G401.6 (cell line): ENCODE measurements at regions not wholly inside any gene's neighbourhood (a gene's known extent, or its start where the extent isn't known, plus 50 kb on each side); places are given as distances from the start of the nearest gene placed in this dataset.

Experiments used
- FAIRE-seq: peaks from 2 replicates; lab custom pipeline; 2012; peaks lifted over from hg19 to GRCh38; lab: Jason Lieb, UNC

DNA sequence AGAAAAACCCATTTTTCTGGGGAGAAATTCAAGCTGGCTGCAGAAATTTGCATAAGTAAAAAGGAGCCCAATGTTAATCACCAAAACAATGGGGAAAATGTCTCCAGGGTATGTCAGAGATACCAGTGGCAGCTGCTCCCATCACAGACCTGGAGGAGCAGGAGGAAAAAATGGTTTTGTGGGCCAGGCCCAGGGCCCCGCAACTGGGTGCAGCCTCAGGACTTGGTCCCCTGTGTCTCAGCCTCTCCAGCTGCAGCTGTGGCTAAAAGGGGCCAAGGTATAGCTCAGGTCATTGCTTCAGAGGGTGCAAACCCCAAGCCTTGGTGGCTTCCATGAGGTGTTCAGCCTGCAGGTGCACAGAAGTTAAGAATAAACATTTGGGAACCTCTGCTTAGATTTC is 536.4 kb upstream of the FRG1 start:
- FAIRE-seq: no peak

DNA sequence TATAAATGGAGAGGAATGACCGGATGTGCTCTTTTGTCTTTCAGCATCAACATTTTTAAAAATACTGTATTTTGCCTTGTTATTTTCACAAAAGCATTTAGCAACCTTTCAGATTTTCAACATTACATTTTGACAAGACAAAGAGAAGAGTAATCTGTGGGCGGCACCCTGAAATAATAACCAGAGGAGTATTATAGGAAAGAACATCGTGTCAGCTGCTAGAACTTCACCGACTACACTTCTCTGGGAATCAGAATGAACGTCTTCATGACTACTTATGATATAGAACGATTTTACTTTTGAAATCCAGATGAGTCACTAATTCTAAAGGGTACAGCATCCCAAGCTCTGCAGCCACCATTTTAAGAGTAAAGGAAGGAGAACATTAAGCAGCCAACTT is 531.5 kb upstream of the FRG1 start:
- no peak for FAIRE-seq

DNA sequence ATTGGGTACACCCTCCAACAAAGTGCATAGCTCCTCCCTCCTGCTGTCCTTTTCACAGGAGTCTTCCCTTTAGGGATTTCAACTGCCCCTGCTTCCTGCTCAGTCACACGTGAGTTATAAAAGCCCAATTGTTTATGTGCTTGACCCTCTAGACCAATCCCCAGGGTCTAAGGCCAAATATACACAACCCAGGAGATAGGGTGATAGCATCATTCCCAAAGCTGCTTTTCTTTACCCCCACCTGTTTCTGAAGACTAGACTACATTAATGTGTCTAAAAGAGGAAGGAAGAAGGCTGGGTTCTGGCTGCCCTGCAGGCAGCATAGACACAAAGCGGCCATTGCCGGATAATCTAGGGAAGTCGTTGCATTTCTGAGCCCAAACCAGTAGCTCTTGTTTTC is 526.7 kb upstream of the FRG1 start:
- FAIRE-seq: no peak

DNA sequence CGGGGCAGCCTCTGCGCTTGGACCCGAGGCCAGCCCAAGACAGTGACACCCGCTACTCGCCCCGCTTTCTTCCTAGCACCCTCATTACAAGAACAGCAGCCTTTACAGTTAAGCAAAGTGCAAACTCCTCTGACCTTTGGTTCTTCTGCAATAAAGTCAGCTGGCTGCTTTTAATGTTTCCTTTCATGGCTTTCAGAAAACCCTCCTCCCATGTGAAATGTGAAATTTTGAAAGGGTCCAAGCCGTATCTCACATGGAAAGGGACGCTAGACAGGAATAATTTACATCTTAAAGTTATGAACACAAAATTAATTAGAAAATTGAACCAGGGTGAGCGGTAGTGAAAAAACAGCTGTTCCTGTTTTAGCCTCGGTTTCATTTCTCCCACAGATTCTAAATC is 520.1 kb upstream of the FRG1 start:
- FAIRE-seq: no peak

DNA sequence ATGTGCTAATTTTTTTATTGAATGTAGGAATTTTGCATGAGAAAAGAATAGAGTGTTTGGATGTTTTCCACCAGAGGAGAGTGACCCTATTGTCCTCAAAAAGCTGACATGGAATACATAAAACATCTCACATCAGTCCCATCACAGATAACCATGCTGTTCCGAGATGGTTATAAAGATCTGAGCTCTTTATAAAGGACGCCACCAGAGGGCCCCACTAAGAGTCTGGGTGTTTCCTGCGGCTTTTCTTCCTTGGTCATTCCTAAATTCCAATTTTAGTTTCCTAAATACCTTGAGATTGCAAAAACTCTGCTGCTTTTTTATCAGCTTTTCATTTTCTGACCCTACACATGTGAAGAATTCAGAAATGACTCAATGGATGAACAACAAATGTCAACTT is 504.5 kb upstream of the FRG1 start:
- no peak for FAIRE-seq

DNA sequence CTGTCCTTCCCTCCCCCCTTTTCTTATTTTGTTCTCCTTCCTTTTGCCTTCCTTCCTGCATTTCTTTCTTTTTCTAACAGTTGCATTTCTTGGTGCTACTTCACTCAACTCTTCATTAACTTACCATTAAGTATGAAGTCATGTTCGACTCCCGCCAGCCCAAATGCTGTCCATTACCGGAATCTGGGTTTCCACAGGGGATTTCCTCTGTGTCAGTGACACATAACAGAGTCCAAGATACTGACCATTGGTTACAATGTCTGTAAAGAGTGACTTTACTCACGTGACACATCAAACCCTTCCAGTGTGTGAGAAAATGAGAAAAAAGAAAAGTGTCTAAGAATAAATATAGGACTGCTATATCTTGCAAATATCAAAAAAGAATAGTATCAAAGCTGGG is 500.0 kb upstream of the FRG1 start:
- no peak for FAIRE-seq

DNA sequence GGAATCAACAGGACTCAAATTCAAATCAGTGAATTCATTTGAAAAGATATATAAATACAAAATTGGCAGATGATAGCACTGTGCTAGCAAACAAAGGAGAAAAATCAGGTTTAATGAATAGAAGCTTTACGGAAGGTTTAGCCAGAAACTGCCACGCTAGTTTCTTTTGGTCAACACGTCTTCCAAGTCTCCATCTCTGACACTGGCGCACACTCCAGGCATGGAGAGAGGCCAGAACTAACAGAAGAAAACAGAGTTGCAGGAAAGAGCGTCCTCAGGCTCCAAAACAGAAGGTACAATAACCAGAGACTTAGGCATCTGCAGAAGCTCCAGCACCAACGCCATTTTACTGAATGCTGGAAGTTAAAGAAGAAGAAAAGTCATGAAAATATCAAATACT is 497.3 kb upstream of the FRG1 start:
- FAIRE-seq: no peak

DNA sequence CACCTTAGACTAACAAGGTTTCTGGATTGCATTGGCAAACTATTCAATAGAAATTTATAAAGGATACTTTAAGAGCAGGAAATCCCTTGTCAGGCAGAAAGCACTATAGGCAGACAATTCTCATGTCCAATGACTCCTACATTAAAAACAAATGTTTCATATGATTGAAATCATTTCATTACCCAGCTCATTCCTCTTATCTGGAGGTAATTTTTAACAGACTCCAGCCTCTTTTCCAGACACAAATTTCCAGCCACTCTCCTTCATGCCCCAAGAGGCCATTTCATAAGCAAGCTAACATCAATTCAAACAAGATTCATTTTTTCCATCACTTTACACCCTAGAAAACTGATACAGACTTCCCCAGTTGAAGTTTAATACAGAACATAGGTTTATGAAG is 495.1 kb upstream of the FRG1 start:
- FAIRE-seq: no peak

DNA sequence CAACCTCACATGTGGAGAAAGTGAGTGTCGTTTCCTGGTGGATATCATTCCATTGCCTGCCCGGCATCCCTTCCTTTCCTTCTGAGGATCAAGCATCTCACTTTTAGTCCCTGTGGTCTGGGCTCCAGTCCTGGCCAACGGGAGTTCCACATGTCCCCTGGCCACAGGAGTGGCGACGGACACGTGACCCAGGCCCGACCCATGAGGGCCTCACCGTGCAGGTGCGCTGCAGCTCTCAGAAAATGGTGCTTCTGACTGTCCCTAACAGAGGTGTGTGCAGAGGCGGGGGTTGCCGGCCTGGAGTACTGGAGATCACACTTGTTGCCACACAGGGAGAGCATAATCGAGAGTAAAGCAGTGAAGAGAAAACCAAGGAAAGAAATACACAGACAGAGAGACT is 476.9 kb upstream of the FRG1 start:
- FAIRE-seq: no peak

DNA sequence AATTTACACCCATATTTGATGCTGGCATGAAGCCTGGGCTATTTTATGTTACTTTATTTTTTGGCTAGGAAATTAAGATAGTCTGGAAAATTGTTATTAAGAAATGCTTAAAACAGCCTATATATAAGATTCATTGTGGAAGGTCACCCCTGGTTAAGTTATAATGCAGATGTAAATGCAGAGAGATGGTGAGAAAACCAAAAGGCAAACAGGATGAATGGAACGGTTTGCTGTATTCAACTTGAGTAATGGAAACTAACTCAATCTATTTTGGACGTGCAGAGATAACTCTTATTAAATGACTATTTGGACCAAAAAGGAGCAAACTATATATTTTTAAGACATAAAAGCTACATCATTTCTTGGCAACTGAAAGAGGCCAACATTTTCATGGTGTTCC is 446.3 kb upstream of the FRG1 start:
- no peak for FAIRE-seq

DNA sequence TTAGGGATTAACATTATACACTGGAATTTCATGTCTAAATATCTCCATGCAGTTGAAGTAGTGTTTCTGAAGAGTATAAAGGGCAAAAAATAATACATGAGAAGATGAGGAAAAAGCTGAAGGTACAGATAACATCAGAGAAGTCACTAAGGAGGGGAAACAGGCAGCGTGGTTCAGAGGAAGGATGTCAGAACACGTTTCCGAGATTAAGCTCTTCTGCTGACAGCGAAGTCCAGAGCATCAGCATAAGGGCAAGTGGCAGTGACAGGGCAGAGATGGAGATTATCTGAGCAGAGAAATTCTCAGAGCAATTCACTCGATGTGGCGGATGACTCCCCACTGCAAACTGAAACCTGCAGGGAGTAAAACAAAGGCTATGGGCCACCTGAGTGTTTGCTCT is 443.2 kb upstream of the FRG1 start:
- FAIRE-seq: no peak

DNA sequence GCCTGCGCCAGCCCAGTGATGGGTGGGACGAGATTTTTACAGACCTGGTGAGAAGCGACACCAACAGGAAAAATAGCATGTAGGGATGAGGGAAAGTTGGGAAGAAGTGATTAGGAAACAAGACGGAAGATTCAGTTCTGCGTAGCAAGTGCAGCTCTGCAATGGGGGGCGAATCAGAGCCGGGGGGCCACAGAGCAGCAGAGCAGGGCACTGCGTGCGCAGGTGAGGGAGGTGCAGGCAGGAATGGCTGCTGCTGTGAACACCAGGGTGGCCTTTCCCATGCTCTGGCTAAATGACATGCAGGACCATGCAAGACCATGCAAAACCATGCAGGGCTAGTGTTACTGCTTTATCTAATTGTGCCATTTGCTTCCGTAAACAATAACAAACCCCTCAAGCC is 442.7 kb upstream of the FRG1 start:
- no peak for FAIRE-seq

DNA sequence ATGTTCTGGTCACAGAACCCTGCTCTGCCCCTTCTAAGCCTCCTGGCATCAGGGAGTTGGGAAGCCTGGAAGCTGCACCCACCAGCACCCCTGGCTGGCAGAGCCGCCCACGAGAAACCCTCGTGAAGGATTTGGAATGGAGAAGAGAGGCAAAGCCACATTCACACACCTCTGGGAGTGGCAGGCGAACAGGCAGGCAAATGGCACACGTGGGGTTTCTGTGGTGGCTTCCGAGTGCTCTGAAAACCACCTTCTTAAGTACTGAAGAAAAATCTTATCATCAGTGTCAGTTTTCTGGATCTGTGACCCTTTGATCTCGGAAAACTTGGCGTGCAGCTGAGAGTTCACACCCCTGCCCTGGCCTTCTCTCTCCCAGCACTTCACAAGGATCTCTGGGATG is 442.2 kb upstream of the FRG1 start:
- FAIRE-seq: no peak

DNA sequence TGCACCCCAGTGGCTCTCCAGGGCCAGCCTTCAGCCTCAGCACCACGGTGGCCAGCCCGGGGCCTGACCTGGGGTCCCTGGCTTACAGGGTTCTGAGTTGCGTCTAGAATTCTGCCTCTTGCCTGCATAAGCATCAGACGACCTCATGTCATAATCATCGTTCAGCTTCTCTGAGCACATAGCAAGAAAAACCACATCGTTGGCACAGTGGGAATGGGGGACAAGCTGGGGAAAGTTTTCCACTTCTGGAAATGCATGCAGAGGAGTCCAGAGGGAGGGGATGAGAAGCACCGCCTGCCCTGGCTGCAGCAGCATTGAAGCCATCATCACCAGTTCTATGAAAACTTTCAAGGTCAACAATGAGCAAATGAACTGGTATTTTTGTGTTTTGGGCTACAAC is 441.0 kb upstream of the FRG1 start:
- no peak for FAIRE-seq

DNA sequence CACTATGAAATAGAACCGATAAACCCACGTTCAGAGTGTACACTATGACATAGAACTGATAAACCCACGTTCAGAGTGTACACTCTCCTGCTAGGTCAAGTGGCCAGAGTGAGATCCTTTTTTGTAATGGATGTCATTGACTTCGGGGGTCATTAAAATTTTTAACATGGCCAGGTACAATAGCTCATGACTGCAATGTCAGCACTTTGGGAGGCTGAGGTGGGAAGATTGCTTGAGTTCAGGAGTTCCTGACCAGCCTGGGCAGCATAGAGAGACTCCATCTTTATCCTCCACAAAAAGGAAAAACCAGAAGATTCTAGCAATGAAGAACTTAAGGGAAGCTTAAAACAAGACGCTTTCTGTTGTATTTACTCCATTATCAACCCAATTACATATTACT is 439.7 kb upstream of the FRG1 start:
- FAIRE-seq: no peak

DNA sequence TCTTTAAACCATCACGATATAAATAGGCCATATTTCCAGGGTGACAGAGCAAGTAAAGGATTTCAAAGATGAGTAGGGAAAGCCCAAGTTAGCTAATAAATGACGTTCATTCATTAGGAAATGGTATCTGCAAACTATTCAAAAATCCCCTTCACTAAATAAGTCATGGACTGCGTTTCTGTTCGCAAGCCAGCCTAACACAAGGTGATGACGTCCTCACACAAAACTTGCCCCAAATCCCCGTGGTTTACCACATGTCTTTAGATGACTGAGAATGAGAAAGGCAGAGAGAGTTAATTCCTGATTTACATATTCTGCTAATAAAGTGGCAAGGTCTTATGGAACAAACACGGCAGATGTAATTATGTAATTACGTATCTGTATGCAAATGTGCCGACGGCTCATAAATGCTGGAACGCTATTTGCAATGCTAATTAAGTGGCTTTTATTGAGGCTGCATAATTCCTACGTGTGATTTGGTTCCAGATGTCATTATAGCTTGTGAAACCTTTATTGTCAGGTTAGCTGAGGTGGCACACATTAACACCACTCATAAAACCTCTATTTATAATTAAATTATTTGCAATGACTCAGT is 437.7 kb upstream of the FRG1 start:
- no peak for FAIRE-seq

DNA sequence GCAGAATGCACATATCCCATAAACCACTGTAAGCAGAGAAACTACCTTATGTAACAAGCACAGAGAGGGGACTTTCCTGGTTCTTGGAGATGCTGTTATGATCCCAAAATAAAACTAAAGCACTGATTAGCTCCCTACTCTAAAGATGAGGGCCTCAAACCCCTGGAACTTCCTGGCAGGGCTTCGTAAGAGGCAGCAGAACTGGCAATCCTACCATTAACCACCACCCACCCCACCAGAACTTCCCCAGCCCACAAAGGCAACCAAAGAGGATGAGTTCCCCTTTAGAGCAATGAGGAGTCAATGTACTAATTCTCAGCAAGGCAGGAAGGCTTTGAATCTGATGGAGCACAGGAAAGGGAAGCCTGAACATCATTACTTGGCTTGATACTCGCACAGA is 436.5 kb upstream of the FRG1 start:
- FAIRE-seq: no peak

DNA sequence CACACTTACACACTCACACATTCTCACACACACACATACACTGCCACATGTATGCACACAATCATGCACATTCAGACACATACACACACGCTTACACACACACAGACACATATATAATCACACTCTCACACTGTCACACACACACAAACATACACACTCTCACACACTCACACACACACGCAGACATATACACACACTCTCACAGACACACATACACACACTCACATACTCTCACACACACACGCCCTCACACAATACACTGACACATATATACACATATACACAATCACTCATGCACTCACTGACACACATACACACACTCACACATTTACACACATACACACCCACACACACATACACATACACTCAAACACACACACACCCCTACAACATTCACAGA is 435.3 kb upstream of the FRG1 start:
- no peak for FAIRE-seq

DNA sequence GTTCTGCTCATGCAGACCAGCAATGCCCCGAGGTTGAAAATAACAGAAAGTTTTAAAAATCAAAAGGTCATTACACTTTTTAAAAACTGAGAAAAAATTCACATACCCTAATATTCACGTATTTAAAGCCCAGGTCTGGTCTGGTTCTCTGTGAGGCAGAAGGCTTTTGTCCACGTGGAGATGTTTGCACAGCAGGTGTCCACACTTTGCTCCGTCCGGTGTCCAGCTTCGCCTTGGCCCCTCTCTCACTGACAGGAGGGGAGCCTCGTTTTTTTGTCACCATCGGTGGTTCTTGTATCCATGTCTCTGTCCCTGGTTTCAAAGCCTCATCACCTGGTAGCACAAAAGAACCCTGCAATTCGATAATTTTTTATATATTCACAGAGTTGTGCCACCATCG is 434.6 kb upstream of the FRG1 start:
- FAIRE-seq: no peak

DNA sequence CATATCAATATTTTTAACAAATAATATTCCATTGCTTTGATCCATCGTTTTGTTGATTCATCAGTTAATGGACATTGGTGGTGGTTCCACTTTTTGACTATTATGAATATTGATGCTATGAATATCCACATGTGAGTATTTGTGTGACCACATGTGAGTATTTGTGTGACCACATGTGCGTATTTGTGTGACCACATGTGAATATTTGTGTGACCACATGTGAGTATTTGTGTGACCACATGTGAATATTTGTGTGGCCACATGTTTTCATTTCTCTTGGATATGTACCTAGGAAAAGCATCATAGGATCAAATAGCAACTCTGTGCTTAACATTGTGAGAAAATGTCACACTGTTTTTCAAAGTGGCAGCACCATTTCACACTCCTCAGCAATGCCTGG is 433.6 kb upstream of the FRG1 start:
- FAIRE-seq: no peak

DNA sequence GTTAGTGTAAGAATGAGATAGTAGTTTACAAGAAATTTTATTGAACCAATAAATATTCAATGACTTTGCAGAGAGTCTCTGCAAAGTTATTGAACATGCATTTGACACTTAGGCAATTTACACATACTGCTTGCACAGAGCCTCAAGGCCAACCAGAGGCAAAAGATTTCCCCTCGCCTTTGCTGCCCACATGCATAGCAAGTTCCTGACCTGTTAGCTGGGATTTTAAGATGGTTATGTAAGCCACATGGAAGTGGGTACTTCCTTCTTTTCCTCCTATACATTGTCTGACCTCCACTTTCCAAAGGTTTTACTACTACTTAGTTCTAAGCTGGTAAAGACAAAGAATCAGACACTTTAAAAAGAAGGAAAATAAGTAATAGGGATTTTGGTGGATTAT is 430.1 kb upstream of the FRG1 start:
- FAIRE-seq: no peak

DNA sequence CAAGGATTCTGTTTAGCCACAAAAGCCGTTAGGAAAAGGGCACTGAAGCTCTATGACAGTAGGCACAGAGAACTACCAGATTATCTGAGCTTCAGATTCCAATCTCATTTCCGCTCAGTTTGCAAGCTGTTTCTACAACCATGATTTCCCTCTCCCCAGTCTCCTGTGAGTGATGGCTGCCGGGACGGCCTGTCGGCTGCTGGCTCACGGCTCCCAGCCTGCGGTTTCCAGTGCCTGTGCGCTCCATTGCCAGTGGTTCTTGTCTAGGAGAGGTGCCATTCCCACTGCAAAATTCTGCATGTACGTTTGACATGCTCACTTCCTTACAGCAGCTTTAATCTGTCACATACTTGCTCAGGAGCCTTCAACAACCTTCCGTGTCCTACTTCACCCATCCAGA is 429.1 kb upstream of the FRG1 start:
- no peak for FAIRE-seq

DNA sequence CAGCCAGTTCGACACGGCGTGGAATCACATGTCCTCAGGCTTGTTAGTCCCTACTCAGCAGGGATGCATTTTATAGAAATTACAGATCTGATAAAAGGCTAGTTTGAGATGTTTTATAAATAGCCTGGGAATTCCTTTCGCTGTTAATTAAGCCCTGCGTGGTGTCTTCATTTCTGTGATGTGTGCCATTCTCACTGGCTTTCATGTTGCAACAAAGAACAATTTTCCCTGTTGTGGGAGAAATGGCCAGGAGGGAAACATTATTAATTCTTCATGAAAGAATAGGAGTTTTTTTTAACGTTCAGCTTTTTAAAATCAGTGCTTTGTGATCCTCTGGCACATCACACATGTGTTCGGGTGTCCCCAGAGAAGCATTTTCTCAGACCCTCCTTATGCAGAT is 427.3 kb upstream of the FRG1 start:
- FAIRE-seq: no peak

DNA sequence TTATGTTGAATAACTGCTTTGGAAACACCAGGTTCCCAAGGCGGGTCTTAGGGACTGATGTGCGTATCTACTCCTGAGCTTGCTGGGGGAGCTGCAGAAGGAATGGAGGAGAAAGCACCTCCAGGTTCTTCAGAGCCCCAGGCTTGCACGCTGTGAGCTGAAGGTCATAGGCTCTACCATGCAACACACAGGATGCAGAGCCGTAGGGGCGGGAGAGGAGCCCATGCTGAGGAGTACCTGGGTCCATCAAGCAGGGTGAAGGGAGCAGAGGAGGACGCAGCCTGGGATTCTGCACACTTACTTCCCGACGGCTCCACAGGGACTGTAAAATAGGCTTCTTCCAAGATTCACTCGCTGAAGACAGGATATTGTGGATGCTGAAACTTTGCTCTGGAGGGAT is 426.5 kb upstream of the FRG1 start:
- no peak for FAIRE-seq

DNA sequence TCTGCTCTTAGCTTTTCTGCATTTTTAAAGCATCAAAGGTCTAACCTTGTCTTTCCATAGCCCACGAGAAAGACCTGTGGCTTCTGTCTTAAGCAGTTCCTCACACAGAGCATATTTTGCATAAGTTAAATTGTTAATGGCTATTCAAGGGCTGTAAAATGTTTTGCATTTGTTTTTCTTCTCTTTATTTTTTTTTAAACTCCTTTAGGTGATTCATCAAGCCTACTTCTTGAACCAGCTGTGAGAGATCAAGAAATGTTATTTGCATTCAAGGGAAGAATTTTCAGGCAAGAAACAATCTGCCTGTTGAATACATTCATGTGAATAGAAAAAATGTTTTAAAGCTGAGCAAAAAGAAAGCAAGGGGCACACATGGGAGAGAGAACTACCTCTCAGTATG is 423.8 kb upstream of the FRG1 start:
- FAIRE-seq: no peak
